ENCODE measurements at regions not wholly inside any gene's neighbourhood (a gene's known extent, or its start where the extent isn't known, plus 50 kb on each side); places are given as distances from the start of the nearest gene placed in this dataset.

DNA sequence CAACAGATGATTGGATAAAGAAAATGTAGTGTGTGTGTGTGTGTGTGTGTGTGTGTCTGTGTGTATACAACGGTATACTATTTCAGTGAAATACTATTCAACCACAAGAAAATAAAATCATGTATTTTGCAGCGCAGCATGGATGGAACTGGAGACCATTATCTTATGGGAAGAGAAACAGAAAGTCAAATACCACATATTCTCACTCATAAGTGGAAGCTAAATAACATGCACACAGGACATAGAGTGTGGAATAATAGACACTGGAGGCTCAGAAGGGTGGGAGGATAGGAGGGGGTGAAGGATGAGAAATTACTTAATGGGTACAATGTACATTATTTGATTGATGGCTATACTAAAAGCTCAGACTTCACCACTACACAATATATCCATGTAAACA lies 609.1 kb upstream of the SLC39A10 start:
- Histone ChIP-seq H3K27ac (no peak overlapping the region), H3K4me3 (no peak overlapping the region), H3K9me3 (no peaks in the 10 kb centered on the region), H3K4me1 (no peaks in the 10 kb centered on the region), H3K27me3 (replicated peaks in 1 of 7) (no peaks in the 10 kb centered on the region), H3K36me3 (no peaks in the 10 kb centered on the region)
- intact Hi-C loops (cut with DNase I; ENCODE audit: low total_unique reads): no loop called here
- WGBS, 5 donors: 78 to 89% (median 80%) methylated on average over 2 of the region's 2 CpGs
- no peak for DNase-seq
- TF ChIP-seq, protein P1, sequence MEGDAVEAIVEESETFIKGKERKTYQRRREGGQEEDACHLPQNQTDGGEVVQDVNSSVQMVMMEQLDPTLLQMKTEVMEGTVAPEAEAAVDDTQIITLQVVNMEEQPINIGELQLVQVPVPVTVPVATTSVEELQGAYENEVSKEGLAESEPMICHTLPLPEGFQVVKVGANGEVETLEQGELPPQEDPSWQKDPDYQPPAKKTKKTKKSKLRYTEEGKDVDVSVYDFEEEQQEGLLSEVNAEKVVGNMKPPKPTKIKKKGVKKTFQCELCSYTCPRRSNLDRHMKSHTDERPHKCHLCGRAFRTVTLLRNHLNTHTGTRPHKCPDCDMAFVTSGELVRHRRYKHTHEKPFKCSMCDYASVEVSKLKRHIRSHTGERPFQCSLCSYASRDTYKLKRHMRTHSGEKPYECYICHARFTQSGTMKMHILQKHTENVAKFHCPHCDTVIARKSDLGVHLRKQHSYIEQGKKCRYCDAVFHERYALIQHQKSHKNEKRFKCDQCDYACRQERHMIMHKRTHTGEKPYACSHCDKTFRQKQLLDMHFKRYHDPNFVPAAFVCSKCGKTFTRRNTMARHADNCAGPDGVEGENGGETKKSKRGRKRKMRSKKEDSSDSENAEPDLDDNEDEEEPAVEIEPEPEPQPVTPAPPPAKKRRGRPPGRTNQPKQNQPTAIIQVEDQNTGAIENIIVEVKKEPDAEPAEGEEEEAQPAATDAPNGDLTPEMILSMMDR (IDR thresholded peaks at IDR 0.05 in 8 of 11, conservative IDR thresholded peaks at IDR 0.05 in 3 of 11): no peak
- TF ChIP-seq POLR2AphosphoS5 (IDR thresholded peaks at IDR 0.05): no peak
- TF ChIP-seq POLR2A (IDR thresholded peaks at IDR 0.05): no peak

DNA sequence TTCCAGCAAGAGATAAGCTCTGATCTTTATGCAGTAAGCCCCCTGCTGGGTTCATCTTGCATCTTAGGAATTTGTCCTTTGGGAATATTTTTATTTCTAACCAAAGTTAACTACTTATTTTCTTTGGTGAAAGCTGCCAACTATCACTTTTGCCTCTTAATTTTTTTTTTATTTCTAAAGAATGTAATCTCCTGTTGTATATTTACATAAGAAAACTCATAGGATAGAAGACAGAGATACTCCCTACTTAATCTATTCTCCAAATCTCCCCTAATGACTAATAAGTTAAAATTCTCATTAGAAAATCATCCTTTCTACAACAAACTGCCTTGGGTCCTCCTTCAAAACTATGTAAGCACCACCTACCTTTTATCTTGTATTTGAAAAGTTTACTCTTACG lies 612.2 kb upstream of the SLC39A10 start:
- no peak overlapping the region for H3K4me3 ChIP-seq
- H3K9me3 ChIP-seq: no peaks in the 10 kb centered on the region
- no peaks in the 10 kb centered on the region for H3K36me3 ChIP-seq
- TF ChIP-seq, protein P1 (IDR thresholded peaks at IDR 0.05 in 8 of 11, conservative IDR thresholded peaks at IDR 0.05 in 3 of 11): no peak
- TF ChIP-seq POLR2AphosphoS5 (IDR thresholded peaks at IDR 0.05) (no peak), POLR2A (IDR thresholded peaks at IDR 0.05) (no peak)
- H3K27me3 ChIP-seq (replicated peaks in 1 of 7): no peaks in the 10 kb centered on the region
- DNase-seq: no peak
- H3K27ac ChIP-seq: no peak overlapping the region
- WGBS, 5 donors: 93 to 100% (median 94%) methylated on average over 1 of the region's 1 CpG
- intact Hi-C loops (cut with DNase I; ENCODE audit: low total_unique reads): no loop called here
- H3K4me1 ChIP-seq: no peaks in the 10 kb centered on the region

DNA sequence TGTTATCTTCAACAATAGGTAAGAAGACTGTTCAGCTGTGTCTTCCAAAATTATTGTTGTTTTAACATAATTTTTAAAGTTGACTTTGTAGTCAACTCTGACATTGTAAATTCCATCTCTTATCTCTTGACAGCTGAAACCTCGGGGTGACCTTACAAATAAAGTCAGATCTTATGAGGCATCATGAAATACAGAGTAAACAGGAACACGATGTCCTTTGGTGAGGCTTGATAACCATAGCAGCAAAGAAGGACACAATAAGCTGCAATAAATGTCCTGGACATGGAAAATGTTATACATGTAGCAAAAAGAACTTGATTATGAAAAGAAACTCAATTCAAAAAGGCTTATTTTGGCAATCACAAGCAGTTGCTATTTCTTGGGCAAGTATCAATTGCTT lies 618.9 kb upstream of the SLC39A10 start:
- Histone ChIP-seq H3K27ac (no peak overlapping the region), H3K9me3 (no peaks in the 10 kb centered on the region), H3K36me3 (no peaks in the 10 kb centered on the region), H3K4me1 (no peaks in the 10 kb centered on the region), H3K27me3 (replicated peaks in 1 of 7) (no peaks in the 10 kb centered on the region), H3K4me3 (no peak overlapping the region)
- no peak for DNase-seq
- 29 to 63% (median 38%) methylated on average over 2 of the region's 2 CpGs for WGBS, 5 donors
- intact Hi-C loops (cut with DNase I; ENCODE audit: low total_unique reads): no loop called here
- TF ChIP-seq POLR2A (IDR thresholded peaks at IDR 0.05) (no peak), POLR2AphosphoS5 (IDR thresholded peaks at IDR 0.05) (no peak)
- TF ChIP-seq, protein P1 (IDR thresholded peaks at IDR 0.05 in 8 of 11, conservative IDR thresholded peaks at IDR 0.05 in 3 of 11): no peak

DNA sequence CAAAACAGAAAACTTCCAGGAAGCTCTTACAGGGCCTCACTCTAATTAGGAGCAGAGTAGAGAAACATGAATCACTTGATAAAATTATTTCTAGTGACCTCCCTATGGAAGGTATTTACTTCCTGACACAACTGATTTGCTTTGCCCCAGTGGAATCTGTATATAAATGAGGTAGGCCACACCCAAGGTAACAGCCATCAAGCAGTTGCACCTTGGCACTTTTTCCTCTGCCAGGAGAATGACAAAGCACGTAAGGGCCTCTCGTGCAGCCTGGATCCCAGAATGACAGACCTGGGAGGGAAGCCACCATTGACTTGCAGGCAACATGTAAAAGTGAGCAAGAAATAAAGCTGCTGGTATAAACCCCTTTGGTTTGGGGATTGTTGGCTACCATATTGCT lies 620.0 kb upstream of the SLC39A10 start:
- Histone ChIP-seq H3K27ac (no peak overlapping the region), H3K4me3 (no peak overlapping the region), H3K27me3 (replicated peaks in 1 of 7) (no peaks in the 10 kb centered on the region), H3K36me3 (no peaks in the 10 kb centered on the region), H3K9me3 (no peaks in the 10 kb centered on the region), H3K4me1 (no peaks in the 10 kb centered on the region)
- intact Hi-C loops (cut with DNase I; ENCODE audit: low total_unique reads): no loop called here
- 80 to 95% (median 92%) methylated on average over 2 of the region's 2 CpGs for WGBS, 5 donors
- no peak for DNase-seq
- no peak for TF ChIP-seq POLR2AphosphoS5 (IDR thresholded peaks at IDR 0.05)
- no peak for TF ChIP-seq POLR2A (IDR thresholded peaks at IDR 0.05)

DNA sequence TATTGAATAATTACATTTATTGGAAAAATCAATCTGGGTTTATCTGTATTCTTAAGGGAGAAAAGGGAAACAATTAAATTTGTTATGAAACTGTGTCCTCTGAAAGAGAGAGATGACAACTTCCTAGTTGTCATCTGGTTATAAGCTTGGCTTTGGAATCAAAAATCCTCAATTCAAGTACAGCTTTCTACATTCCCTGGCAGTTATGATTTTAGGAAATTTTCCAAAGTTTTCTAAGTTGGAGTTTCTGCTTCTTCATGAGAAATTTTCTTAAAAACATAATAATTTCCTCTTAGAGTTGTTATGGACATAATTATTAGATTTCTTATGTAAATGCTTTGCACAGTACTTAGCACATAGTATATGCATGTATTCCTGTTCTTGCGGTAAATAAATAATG lies 625.6 kb upstream of the SLC39A10 start:
- DNase-seq: no peak
- intact Hi-C loops (cut with DNase I; ENCODE audit: low total_unique reads): no loop called here
- 91 to 98% (median 98%) methylated on average over 1 of the region's 1 CpG for WGBS, 5 donors
- H3K36me3 ChIP-seq: no peaks in the 10 kb centered on the region
- H3K27ac ChIP-seq: no peak overlapping the region
- TF ChIP-seq POLR2AphosphoS5 (IDR thresholded peaks at IDR 0.05): no peak
- TF ChIP-seq, protein P1 (IDR thresholded peaks at IDR 0.05 in 8 of 11, conservative IDR thresholded peaks at IDR 0.05 in 3 of 11): no peak
- no peak for TF ChIP-seq POLR2A (IDR thresholded peaks at IDR 0.05)
- no peaks in the 10 kb centered on the region for H3K9me3 ChIP-seq
- H3K27me3 ChIP-seq (replicated peaks in 1 of 7): no peaks in the 10 kb centered on the region
- H3K4me1 ChIP-seq: no peaks in the 10 kb centered on the region
- no peak overlapping the region for H3K4me3 ChIP-seq

All from spleen (tissue), 11 donors.